WTC11 (cell line): ENCODE measurements at regions not wholly inside any gene's neighbourhood (a gene's known extent, or its start where the extent isn't known, plus 50 kb on each side); places are given as distances from the start of the nearest gene placed in this dataset.

Source experiments
- ATF6 ChIP-seq: sonication (generic); formaldehyde crosslinking; IDR thresholded peaks from 2 replicates; pipeline ENCODE4 v1.8.1; 2023; ENCODE audit warnings: mild to moderate bottlenecking, missing genetic modification reagents
- CREM ChIP-seq: sonication (generic); formaldehyde crosslinking; IDR thresholded peaks from 2 replicates; pipeline ENCODE4 v1.8.1; 2022; ENCODE audit warnings: mild to moderate bottlenecking, missing genetic modification reagents, moderate library complexity
- CTCF ChIP-seq: fragments of 200-600 bp; IDR thresholded peaks from 2 replicates; pipeline ENCODE4 v1.8.0; 2022; ENCODE audit warnings: antibody characterized with exemption
- GABPB1 ChIP-seq: sonication (generic); formaldehyde crosslinking; IDR thresholded peaks from 2 replicates; pipeline ENCODE4 v1.8.1; 2023; ENCODE audit warnings: mild to moderate bottlenecking, missing genetic modification reagents
- MXD4 ChIP-seq: fragments of 250-450 bp; sonication (Bioruptor Pico); IDR thresholded peaks from 2 replicates; pipeline ENCODE4 v1.8.0; 2021; ENCODE audit warnings: mild to moderate bottlenecking, moderate library complexity, borderline replicate concordance
- NR2C2 ChIP-seq: sonication (generic); formaldehyde crosslinking; IDR thresholded peaks from 2 replicates; pipeline ENCODE4 v1.8.0; 2022; ENCODE audit warnings: mild to moderate bottlenecking, missing genetic modification reagents
- RORB ChIP-seq: fragments of 250-450 bp; sonication (Bioruptor Pico); IDR thresholded peaks from 2 replicates; pipeline ENCODE4 v1.9.0; 2021; ENCODE audit warnings: mild to moderate bottlenecking
- SP1 ChIP-seq: sonication (generic); formaldehyde crosslinking; conservative IDR thresholded peaks from 2 replicates; pipeline ENCODE4 v1.8.1; 2022; ENCODE audit warnings: missing genetic modification reagents
- USF2 ChIP-seq: sonication (generic); formaldehyde crosslinking; IDR thresholded peaks from 2 replicates; pipeline ENCODE4 v1.8.1; 2023; ENCODE audit warnings: mild to moderate bottlenecking, missing genetic modification reagents, moderate library complexity
- ZBTB21 ChIP-seq: sonication (generic); formaldehyde crosslinking; IDR thresholded peaks from 2 replicates; pipeline ENCODE4 v1.8.1; 2023; ENCODE audit warnings: mild to moderate bottlenecking, missing genetic modification reagents, borderline replicate concordance
- ZNF219 ChIP-seq: sonication (generic); formaldehyde crosslinking; IDR thresholded peaks from 2 replicates; pipeline ENCODE4 v1.8.0; 2023; ENCODE audit warnings: missing genetic modification reagents, mild to moderate bottlenecking, borderline replicate concordance

GRCh38 chr11:19598456-19598855 lies 114.2 kb upstream of the NAV2 start:
- TF ChIP-seq CTCF (no peak), ATF6 (no peak), GABPB1 (CRISPR knock-in tag) (no peak), ZBTB21 (CRISPR knock-in tag) (no peak), SP1 (CRISPR knock-in tag) (no peak), ZNF219 (CRISPR knock-in tag) (no peak), NR2C2 (CRISPR knock-in tag) (no peak), CREM (CRISPR knock-in tag) (no peak), MXD4 (no peak), USF2 (no peak), RORB (CRISPR knock-in tag) (no peak)
